HK-2 (cell line): ENCODE measurements at regions not wholly inside any gene's neighbourhood (a gene's known extent, or its start where the extent isn't known, plus 50 kb on each side); places are given as distances from the start of the nearest gene placed in this dataset.

Experiments
- DNase-seq: peaks from one replicate; pipeline ENCODE4 v3.0.0-alpha.2; 2018; ENCODE audit not compliant: unreplicated experiment

DNA sequence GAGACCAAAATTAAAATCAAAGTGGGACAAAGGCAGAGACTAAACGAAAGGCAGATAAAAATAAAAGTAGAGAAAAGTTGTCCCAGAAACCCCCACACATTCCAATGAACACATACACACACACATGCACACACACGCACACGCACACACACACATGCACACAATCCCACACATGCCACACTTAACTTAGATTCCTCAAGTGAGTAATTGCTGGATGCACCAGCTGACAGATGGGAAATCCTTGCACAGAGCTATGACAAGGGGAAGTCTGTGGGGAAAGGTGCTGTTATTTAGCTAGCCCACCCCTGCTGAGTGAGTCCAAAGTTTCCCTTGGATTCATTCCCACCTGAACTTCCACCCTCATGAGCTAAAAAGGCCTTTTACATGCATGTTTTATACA is 233.9 kb downstream of the RAB28 start:
- no peak for DNase-seq

DNA sequence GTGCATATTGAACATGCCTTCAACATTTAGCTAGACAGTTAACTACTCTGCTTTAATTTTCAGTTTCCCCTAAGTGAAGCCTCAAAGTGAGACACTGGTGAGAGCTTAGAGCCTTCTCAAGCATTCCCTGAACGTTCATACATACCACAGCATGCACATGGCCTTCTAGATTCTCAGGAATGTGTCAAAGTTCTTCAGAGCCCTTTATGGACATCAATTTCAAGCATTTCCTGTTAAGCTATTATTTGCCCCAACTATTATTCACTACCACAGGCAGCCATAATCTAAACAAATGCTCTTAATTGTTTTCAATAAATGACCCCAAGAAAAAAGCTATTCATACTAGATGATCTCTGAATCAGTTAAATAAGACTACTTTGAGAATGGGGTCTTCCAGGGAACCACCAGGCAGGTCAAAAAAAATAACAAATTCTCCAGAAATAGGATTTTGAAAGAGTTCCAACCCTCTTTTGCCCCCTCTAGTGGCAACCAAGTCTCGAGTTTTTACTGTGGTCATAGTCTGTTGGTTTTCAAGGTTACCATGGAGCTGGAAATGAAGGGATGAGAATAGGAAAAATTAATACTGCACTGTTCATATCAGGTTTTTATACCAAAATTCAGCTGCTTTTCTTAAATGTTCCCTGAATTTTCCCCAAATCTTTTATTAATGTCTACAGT is 235.4 kb downstream of the RAB28 start:
- no peak for DNase-seq

DNA sequence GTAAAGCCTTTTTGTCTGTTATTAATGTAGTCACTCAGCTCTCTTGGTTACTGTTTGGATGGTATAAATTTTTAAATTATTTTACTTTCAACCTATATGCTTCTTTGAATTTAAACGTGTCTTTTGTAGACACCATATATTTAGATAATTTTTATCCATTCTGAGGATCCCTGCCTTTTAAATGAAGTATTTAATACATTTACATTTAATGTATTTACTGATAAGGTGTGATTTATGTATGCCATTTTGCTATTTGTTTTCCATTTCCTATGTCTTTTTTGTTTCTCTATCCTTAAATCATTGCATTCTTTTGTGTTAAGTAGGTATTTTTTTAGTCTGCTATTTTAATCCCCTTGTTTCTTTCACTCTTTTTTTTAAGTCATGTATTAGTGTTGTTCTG is 238.0 kb downstream of the RAB28 start:
- no peak for DNase-seq

DNA sequence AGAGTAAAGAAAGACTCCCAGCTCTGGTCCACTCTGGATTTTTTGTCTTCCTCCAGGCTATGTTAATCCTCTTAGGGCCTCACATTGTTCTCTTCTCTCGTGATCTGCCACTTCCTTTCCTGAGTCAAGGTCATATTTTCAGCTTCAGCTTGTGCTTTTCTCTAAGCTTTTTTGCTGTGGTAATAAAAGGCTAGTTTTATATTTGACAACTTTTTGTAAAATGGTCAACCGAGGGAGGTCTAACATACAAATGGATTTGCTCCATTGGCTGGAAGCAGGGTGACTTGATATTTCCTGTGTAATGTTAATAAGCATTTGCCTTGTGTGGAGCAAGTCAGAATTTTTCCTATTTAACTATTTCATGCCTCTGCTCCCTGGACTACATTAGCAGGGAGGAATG is 239.7 kb downstream of the RAB28 start:
- no peak for DNase-seq

DNA sequence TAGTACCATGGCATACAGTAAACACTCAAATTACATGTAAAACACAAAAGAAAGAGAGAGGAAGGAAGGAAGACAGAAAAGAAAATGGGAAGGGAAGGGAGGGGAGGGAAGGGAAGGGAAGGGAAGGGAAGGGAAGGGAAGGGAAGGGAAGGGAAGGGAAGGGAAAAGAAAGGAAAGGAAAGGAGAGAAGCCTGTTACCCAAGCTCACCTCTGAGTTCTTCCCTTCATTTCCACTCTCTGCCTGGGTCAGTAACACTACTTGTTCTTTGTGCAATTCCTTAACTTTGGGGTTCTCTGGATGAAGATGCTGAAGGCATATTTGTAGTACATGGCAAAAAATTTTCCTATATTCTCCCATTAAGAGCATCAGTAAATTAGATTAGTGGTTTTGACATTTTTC is 241.0 kb downstream of the RAB28 start:
- no peak for DNase-seq

DNA sequence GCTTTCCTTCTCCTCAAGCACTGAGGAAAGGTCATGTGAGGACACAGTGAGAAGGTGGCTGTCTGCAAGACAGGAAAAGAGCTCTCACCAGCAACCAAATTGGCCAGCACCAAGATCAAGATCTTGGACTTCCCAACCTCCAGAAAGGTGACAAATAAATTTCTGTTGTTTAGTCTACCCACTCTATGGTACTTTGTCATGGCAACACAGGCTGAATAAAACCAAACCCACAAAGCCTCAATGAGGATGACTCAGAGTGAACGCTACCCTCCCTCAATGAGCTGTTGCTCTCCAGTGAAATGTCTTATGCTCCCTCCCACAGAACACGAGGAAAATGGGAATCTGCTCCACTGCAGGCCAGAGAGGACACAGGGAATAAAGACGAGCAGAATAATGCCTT is 244.1 kb downstream of the RAB28 start:
- no peak for DNase-seq

DNA sequence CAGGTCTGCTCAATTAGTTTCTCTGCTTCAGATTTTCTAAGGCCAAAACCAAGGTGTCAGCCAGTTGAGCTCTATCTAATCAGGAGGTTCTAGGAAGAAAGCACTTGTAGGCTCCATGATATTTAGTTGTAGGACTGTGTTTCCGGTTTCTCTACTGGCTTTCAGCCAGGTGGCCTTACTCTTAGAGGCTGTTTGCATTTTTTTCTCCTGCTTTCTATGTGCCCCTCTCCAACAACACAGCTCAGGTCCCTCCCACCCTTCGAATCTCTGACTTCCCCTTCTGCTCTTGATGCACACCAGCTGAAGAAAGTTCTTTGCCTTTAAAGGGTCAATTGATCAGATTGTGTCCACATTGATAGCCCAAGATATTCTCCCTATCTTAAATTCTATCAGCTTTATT is 245.2 kb downstream of the RAB28 start:
- DNase-seq, result no peak

DNA sequence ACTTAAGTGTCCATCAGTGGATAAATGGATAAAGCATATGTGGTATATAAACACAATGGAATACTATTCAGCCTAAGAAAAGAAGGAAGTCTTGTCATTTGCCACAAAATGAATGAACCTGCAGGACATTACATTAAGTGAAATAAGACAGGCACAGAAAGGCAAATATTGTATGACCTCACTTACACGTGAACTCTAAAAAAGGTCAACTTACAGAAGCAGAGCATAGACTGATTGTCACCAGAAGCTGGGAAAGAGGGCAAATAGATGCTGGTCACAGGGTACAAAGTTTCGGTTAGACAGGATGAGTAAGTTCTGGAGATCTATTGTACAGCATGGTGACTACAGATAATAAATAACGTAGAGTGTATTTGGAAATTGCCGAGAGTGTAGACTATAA is 247.7 kb downstream of the RAB28 start:
- DNase-seq, result no peak

DNA sequence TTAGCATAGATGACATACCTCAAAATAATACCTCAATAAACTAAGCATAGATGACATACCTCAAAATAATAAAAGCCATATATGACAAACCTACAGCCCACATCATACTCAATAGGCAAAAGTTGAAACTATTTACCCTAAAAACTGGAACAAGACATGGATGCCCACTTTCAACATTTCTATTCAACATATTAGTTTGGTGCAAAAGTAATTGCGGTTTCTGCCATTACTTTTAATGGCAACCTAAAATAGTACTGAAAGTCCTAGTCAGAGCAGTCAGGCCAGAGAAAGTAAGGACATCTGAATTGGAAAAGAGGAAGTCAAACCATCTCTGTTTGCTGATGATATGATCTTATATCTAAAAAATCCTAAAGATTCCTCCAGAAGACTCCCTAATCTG is 250.4 kb downstream of the RAB28 start:
- no peak for DNase-seq

DNA sequence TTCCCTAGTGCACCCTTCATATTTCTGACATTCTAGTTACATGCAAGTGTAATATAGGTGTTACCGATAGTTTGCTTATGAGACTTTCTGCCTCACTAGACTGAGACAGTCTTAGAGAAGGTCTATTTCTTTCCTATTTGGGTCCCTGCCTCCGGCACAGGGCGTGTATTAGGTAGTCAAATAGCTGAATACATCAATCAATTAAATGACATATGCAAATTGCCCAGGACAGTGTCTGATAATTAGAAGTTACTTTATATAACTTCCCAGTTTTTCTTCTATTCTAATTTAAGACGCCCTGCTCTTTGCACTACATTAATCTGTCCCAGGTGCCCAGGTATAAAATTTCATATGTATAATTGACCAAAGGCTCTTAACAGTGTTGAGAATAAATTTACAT is 264.2 kb downstream of the RAB28 start:
- DNase-seq, result no peak

DNA sequence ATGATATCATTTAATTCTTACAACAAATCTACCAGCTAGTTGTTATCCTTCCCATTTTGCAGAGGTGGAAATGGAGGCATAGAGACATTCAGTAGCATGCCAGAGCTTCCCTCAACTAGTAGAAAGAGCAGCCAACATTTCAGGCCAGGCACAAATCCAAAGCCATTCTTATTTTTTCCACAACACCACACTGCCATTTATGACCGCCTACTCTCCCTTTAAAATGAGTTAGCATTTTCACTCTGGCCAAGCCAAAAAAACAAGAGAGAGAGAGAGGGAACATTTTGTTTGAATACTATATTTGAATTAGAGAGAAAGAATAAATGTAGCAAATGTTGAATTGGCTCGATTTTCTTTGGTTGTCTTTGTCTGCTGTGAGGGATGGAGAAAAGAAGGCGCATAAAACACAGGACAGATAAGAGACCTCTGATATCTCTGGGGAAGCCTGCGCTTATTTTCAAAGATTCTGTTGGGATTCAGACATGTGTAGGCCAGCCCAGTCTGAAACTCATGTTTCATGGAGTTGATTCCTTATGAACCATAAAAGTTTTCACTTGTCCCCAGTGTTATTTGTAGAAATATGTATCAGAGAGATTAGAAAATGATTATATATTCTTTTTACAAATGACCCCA is 265.7 kb downstream of the RAB28 start:
- DNase-seq, result no peak

DNA sequence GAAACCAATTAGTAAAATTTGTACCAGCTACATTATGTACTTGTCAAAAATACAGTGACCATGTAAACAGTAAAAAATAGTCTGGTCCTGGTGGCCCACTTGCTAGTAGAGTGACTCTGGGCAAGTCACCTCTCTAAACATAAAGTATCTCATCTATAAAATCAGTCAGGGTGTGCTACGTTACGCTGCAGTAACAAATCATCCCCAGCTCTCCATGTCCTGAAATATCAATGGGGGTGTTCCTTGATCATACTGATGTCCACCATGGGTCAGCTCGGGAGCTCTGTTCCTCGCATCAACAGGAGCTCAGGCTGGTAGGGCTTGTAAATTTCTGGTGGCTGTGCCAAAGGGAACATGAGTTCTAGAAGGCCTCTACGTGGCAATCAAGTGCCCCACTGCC is 268.6 kb downstream of the RAB28 start:
- DNase-seq, result no peak

DNA sequence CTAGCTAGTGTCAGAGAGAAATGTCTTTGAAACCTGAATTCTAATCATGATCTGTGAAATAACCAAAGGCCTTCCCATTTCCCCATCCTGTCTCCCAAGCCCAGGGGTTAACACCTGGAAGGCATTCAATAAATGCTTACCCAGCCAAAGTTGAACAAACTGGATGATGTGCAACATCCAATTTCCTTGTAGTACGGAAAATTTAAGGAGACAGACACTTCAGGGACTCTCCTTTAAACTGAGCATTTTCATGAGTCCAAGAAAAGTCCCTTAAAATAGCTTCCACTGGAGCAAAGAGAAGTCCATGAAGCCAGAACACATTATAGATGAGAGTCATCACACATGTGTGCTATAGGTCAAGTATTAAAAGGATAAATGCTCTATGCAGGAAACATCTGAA is 271.2 kb downstream of the RAB28 start:
- DNase-seq, result no peak

DNA sequence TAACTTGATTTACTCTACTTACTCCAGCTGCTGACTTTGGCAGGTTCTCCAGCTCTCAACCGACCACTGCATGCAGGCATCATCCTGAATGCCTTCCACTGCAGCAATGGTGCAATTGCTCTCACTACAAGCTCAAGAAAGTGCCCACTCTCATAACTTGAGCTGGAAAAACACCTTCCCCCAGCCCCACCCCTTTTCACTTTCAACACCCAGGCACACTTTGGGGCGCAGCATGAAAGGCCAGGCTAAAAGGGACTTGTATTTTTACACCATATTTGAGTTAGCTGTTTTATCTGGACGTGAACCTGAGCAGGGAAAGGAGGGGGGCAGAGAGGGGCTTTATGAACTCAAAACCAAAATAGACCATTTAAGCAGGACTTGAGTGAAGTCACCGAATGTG is 274.5 kb downstream of the RAB28 start:
- no peak for DNase-seq

DNA sequence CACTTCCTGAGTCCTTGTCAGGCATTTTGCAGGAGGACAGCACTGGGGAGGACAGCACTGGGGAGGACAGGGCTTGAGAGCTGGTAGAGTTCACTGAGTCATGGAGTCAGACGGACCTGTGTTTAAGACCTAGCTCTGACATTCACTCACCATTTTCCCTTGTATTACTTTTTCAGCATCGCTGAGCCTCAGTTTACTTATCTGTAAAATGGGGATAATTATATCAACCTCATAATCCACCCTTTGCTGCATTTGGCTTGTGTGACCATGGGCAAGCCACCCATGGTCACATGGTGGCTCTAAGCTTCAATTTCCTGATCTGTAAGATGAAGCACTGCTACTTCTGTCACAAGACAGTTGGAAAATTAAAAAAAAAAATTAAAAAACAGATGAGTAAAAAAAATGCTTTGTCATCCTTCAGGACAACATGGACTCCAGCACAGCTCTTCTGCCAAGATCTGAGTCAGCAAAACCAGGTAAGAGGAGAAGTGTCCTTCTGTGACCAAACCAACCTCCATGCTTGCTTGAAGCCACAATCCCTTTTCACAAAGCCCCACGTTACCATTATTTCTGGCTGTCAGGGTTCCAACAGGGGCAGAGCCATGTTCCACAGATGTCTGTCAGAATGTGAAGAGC is 275.5 kb downstream of the RAB28 start:
- no peak for DNase-seq

DNA sequence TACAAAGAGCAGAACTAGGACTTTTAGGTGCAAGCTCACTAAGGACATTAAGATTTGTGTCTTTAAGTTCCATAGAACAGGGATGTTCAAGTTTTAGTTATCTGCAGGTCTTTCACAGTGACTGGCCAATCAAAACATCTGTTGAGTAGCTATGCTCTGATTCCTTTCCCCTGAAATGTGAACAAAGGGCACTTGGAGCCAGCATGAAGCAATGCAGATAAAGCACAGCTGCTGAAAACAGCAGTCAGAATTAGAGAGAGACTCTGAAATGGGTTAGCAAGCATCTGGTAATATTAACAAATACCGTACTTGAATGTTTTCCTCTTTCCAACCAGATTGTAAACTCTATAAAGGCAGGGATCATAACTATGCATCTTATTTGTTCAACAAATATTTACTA is 276.9 kb downstream of the RAB28 start:
- DNase-seq, result no peak

DNA sequence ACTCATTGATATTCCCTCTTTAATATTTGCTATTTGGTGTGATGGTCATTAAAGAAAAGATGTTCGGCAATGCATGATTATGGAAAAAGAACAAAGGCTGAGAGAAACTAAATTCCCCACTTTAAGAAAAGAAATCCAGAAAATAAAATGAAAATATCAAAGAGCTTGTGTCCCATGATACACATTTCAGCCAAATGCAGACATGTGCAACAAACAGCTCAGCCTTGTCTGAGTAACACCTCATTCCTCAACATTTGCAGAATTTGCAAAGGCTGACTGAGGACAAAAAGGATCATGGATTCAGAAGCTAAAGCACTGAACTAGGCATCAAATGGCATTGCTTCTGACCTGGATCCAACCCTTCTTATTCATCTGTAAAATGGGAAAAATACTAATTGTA is 281.0 kb downstream of the RAB28 start:
- no peak for DNase-seq

DNA sequence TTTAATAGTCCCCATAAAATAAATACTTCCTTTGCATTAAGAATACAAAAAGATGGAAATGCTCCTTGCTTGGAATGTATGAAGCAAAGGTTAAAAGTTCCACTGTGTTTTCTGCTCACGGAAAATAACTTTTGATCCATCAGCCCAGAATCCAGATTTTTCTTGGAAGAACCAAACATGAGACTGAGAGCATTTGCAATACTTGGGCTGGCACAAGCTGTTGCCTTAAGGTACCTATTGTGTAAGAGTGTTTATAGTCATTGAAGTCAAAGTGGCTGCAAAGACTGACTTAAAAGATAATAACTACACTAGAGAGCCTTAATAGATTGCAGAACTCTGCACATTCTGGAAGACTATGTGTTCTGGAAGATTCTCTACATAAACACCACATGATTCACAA is 281.4 kb downstream of the RAB28 start:
- no peak for DNase-seq

DNA sequence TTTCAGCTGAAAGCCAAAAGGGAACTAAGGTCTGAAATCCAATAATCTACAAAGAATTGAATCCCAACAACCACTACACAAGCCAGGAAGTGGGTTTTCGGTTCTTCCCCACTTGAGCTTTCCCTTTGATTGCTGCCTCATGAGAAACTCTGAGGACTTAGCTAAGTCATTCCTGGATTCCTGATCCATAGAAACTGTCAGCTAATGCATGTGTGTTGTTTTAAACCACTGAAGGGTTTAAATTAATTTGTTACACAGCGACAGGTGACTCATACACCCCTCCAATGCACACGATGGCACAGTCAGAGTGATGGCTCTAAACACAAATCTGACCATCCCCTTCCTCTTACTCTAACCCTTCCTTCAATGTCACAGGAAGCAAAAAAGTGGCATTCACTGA is 282.9 kb downstream of the RAB28 start:
- DNase-seq, result no peak

DNA sequence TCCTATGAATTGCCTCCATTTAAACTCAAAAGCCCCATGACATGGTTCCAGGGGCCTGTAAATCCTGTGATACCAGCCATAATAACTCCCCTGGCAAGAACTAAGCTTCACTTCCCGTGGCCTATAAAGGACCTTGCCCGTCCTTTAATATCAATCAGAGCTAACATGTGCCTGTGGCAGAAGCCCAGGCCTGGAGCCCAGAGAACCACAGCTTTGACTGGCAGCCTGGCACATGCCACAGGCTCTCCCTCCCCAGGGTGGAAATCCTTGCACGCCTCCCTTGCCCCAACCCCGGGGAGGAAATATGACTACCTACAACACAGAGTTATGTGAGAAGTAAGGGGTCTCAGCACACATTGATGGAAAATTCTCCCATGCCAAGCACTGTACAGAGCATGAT is 287.4 kb downstream of the RAB28 start:
- DNase-seq, result no peak

DNA sequence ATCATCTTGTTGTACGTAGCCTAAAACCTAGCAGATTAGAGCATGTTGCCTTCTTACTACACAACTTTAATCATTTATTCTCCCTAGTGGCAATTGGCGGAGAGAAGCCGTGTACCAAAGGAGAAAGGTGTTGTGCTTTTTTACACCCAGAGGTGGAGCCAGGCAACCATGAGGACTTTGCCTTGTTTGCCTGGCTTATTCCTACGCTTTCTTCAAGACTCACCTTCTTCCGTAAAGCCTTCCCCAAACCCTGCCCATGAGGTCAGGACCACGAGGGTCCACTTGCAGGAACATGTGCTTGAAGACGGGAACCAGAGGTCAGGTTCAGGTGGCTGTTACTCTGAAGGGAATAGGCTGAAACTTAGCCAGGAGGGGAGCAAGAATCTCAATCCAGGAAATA is 290.5 kb downstream of the RAB28 start:
- no peak for DNase-seq

DNA sequence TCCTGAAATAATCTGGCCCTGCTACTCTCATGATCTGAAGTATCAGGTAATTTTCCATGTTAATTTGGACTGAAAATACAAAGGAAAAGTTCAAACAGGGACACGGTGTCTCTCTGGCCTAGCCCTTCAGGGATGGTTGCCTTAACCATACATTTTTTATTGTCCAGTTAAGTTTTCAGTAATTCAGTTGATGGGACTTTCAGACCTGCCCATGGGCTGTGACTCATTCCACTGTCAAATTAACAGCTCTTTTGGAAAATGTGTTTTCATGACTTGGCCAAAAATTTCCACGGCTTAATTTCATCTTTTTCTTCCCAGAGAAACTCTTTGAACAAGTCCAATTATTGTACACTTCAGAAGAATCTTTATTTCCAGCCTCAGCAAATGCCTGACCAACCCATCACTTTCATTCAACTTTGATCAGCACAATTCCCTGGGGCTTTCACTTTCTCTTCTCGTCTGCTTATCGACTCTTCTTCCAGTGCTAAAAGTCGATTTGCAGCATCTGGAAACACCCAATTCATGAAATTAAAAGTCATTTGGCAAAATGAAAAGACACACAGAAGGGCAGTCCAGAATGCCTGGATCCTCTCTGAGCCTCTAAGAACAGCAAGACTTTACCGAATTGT is 293.9 kb downstream of the RAB28 start:
- DNase-seq, result no peak

DNA sequence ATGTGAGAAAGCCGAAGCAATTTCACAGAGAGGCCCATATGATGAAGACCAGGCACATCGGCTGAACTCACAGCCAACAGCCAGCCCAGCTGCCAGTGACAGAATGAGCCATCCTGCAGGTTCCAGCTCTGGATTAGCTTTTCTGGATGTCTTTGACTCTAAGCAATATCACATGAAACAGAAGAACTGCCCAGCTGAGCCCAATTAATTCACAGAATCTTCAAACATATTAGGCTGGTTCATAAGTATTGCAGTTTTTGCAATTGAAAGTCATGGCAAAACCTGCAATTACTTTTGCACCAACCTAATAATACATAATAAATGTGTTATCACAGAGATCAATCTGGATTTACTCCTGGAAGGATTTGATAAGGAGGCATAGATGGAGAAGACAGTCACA is 299.9 kb downstream of the RAB28 start:
- no peak for DNase-seq
